ENCODE measurements at regions not wholly inside any gene's neighbourhood (a gene's known extent, or its start where the extent isn't known, plus 50 kb on each side); places are given as distances from the start of the nearest gene placed in this dataset.

DNA sequence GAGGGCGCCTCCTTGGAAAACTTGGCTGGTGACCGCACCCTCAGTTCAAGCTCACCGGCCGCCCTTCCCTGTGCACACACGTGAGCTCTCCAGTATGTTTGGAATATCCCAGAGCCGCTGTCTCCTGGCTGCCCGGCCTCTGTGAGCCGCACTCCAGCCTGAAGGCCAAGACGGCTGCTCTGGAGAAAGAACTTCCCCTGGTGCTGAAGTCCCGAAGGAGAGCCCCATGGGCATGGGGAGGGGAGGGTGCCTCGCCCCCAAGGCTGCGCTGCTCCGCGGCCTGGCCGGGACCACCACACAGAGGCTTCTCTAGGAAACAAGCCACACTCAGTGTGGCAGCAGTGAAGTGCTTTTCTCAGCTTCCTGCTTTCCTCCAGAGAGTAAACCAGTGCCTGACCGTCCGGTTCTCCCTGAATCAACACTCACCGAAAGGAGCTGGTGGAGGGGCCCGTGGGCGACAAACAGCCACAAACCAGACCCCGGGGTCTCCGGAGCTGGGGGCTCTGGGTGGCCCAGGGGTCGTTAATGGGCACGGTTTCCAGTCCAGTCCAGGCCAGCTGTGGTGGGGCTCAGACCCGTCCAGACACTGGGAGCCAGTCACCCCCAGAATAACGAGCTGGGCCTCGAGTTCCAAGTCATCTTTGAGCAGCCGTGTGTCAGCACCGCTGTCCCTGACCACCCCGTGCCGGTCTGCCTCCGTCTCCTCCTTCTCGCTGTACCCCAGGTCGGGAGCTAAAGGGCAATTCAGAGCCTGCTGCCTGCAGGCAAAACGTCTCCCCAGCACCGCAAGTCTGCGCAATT is 87.4 kb upstream of the BHLHE23 start:
- no peaks in the 10 kb centered on the region for H3K4me1 Mint-ChIP-seq
- no peak overlapping the region for H3K27ac Mint-ChIP-seq
- Histone ChIP-seq H3K4me3 (ENCODE audit: control extremely low read depth in 1 of 5, extremely low read depth in 1 of 5, insufficient read depth in 1 of 5, low read depth in 2 of 5, low read length in 4 of 5) (no peak overlapping the region), H3K27me3 (replicated peaks in 1 of 4; ENCODE audit: control extremely low read depth in 1 of 4, control insufficient read depth in 3 of 4, insufficient read depth in 4 of 4, low read length in 3 of 4) (peaks cover 0 to 8% (median 0%) of the 10 kb centered on the region in 4 experiments), H3K27ac (ENCODE audit: low read length in 2 of 2) (no peak overlapping the region), H3K9me3 (ENCODE audit: control extremely low read depth in 1 of 3, control insufficient read depth in 2 of 3, insufficient read depth in 1 of 3, low read length in 2 of 3) (no peaks in the 10 kb centered on the region), H3K79me2 (ENCODE audit: control insufficient read depth, insufficient read depth, low read length) (no peaks in the 10 kb centered on the region), H3K9ac (ENCODE audit: low read length) (no peak overlapping the region), H3K4me2 (replicated peaks; ENCODE audit: low read depth, low read length, poor library complexity, severe bottlenecking) (no peak overlapping the region), H4K20me1 (ENCODE audit: control insufficient read depth, insufficient read depth, low read length, poor library complexity, severe bottlenecking) (no peaks in the 10 kb centered on the region), H2AFZ (ENCODE audit: insufficient read depth, low read depth, low read length, poor library complexity, severe bottlenecking) (no peak overlapping the region), H3K36me3 (replicated peaks in 1 of 2; ENCODE audit: control extremely low read depth in 1 of 2, control insufficient read depth in 1 of 2, extremely low read depth in 1 of 2, insufficient read depth in 2 of 2, low read length in 1 of 2) (no peaks in the 10 kb centered on the region), H3K4me1 (ENCODE audit: control insufficient read depth in 2 of 2, insufficient read depth in 2 of 2, low read length in 2 of 2) (no peaks in the 10 kb centered on the region)
- H3K27me3 Mint-ChIP-seq: peaks cover 12% of the 10 kb centered on the region
- no peak for ATAC-seq (ENCODE audit: low read depth)
- intact Hi-C loops (cut with micrococcal nuclease): no loop called here
- WGBS (ENCODE audit: insufficient coverage): 71% methylated on average over 23 of the region's 37 CpGs
- POLR2A ChIA-PET: no interaction called here
- no peaks in the 10 kb centered on the region for H3K9me3 Mint-ChIP-seq (ENCODE audit: insufficient read depth)
- CTCF ChIA-PET: no interaction called here
- no peak overlapping the region for H3K4me3 Mint-ChIP-seq
- no peak for TF ChIP-seq EZH2 (IDR thresholded peaks at IDR 0.05; ENCODE audit: borderline replicate concordance, insufficient read depth, low read depth, low read length, poor library complexity, severe bottlenecking)
- TF ChIP-seq, protein P1, sequence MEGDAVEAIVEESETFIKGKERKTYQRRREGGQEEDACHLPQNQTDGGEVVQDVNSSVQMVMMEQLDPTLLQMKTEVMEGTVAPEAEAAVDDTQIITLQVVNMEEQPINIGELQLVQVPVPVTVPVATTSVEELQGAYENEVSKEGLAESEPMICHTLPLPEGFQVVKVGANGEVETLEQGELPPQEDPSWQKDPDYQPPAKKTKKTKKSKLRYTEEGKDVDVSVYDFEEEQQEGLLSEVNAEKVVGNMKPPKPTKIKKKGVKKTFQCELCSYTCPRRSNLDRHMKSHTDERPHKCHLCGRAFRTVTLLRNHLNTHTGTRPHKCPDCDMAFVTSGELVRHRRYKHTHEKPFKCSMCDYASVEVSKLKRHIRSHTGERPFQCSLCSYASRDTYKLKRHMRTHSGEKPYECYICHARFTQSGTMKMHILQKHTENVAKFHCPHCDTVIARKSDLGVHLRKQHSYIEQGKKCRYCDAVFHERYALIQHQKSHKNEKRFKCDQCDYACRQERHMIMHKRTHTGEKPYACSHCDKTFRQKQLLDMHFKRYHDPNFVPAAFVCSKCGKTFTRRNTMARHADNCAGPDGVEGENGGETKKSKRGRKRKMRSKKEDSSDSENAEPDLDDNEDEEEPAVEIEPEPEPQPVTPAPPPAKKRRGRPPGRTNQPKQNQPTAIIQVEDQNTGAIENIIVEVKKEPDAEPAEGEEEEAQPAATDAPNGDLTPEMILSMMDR (IDR thresholded peaks at IDR 0.05): no peak
- no peak for DNase-seq

DNA sequence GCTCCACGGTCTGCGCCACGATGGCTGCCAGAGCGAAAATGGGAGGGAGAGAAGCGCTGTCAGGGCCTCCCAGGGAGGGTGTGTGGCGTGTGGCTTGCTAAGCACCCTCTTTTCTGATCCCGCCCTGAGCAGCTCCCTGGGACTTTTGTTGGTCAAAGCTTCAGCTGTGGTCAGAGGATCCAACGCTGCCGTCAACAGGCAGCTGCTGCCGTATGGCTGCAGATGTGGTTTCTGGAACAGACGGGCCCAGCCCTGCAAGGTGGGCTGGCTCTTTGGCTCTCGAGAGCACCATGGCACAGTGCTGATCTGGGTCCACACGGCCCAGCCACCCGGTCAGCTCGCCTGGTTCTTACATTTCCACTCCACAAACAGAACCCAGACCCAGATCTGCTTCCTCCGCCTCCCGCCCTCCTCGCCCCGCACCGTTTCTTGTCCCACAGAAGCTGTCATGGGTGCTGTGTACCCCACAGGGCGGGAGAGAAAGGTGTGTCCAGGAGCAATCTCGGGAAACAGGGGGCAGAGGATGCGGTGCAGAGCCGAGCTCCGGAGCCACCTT is 86.0 kb upstream of the BHLHE23 start:
- no peak overlapping the region for H3K27ac ChIP-seq (ENCODE audit: low read length in 2 of 2)
- H2AFZ ChIP-seq (ENCODE audit: insufficient read depth, low read depth, low read length, poor library complexity, severe bottlenecking): no peak overlapping the region
- Mint-ChIP-seq H3K27ac (no peak overlapping the region), H3K4me3 (no peak overlapping the region), H3K27me3 (peaks cover 12% of the 10 kb centered on the region), H3K9me3 (ENCODE audit: insufficient read depth) (no peaks in the 10 kb centered on the region), H3K4me1 (no peaks in the 10 kb centered on the region)
- DNase-seq: no peak
- H3K9ac ChIP-seq (ENCODE audit: low read length): no peak overlapping the region
- POLR2A ChIA-PET: no interaction called here
- intact Hi-C loops (cut with micrococcal nuclease): no loop called here
- no peak overlapping the region for H3K4me3 ChIP-seq (ENCODE audit: control extremely low read depth in 1 of 5, extremely low read depth in 1 of 5, insufficient read depth in 1 of 5, low read depth in 2 of 5, low read length in 4 of 5)
- H3K36me3 ChIP-seq (replicated peaks in 1 of 2; ENCODE audit: control extremely low read depth in 1 of 2, control insufficient read depth in 1 of 2, extremely low read depth in 1 of 2, insufficient read depth in 2 of 2, low read length in 1 of 2): no peaks in the 10 kb centered on the region
- 84% methylated on average over 21 of the region's 25 CpGs for WGBS (ENCODE audit: insufficient coverage)
- ATAC-seq (ENCODE audit: low read depth): no peak
- TF ChIP-seq, protein P1 (IDR thresholded peaks at IDR 0.05): no peak
- TF ChIP-seq EZH2 (IDR thresholded peaks at IDR 0.05; ENCODE audit: borderline replicate concordance, insufficient read depth, low read depth, low read length, poor library complexity, severe bottlenecking): no peak
- H3K9me3 ChIP-seq (ENCODE audit: control extremely low read depth in 1 of 3, control insufficient read depth in 2 of 3, insufficient read depth in 1 of 3, low read length in 2 of 3): no peaks in the 10 kb centered on the region
- no peaks in the 10 kb centered on the region for H3K79me2 ChIP-seq (ENCODE audit: control insufficient read depth, insufficient read depth, low read length)
- no peaks in the 10 kb centered on the region for H4K20me1 ChIP-seq (ENCODE audit: control insufficient read depth, insufficient read depth, low read length, poor library complexity, severe bottlenecking)
- no peaks in the 10 kb centered on the region for H3K4me1 ChIP-seq (ENCODE audit: control insufficient read depth in 2 of 2, insufficient read depth in 2 of 2, low read length in 2 of 2)
- peaks cover 0 to 7% (median 0%) of the 10 kb centered on the region in 4 experiments for H3K27me3 ChIP-seq (replicated peaks in 1 of 4; ENCODE audit: control extremely low read depth in 1 of 4, control insufficient read depth in 3 of 4, insufficient read depth in 4 of 4, low read length in 3 of 4)
- no peak overlapping the region for H3K4me2 ChIP-seq (replicated peaks; ENCODE audit: low read depth, low read length, poor library complexity, severe bottlenecking)
- CTCF ChIA-PET: no interaction called here

Data from B cell (primary cell).